NCI-H82 treated with DMSO at 0.1 percent for 48 hours (cell line): ENCODE measurements at regions not wholly inside any gene's neighbourhood (a gene's known extent, or its start where the extent isn't known, plus 50 kb on each side); places are given as distances from the start of the nearest gene placed in this dataset.

ENCODE experiments used
- DNase-seq: peaks from one replicate; lab custom pipeline; 2025; ENCODE audit not compliant: unreplicated experiment; lab: John Stamatoyannopoulos, UW

- no peak for DNase-seq
Measured at GRCh38 chr5:89437450-89438435, 554.8 kb upstream of the MEF2C start.

- DNase-seq: no peak
Measured at GRCh38 chr5:89436464-89436863, 553.5 kb upstream of the MEF2C start.

GRCh38 chr5:89435347-89435746 lies 552.4 kb upstream of the MEF2C start:
- no peak for DNase-seq

- DNase-seq: no peak
Measured at GRCh38 chr5:89428624-89429023, 545.6 kb upstream of the MEF2C start.

- no peak for DNase-seq
Measured at GRCh38 chr5:89425062-89425461, 542.1 kb upstream of the MEF2C start.

- DNase-seq: no peak
Measured at GRCh38 chr5:89421035-89421434, 538.1 kb upstream of the MEF2C start.

- DNase-seq: no peak
Measured at GRCh38 chr5:89418407-89419085, 535.6 kb upstream of the MEF2C start.

GRCh38 chr5:89417990-89418389 lies 535.0 kb upstream of the MEF2C start:
- no peak for DNase-seq

- DNase-seq: no peak
Measured at GRCh38 chr5:89417515-89417914, 534.5 kb upstream of the MEF2C start.

- no peak for DNase-seq
Measured at GRCh38 chr5:89411891-89412290, 528.9 kb upstream of the MEF2C start.

GRCh38 chr5:89407054-89407453 lies 524.1 kb upstream of the MEF2C start:
- no peak for DNase-seq

- no peak for DNase-seq
Measured at GRCh38 chr5:89401659-89402058, 518.7 kb upstream of the MEF2C start.

- DNase-seq: no peak
Measured at GRCh38 chr5:89401012-89401411, 518.0 kb upstream of the MEF2C start.

- no peak for DNase-seq
Measured at GRCh38 chr5:89399548-89399947, 516.6 kb upstream of the MEF2C start.

- DNase-seq: no peak
Measured at GRCh38 chr5:89397096-89397495, 514.1 kb upstream of the MEF2C start.

GRCh38 chr5:89396278-89396954 lies 513.4 kb upstream of the MEF2C start:
- DNase-seq: no peak

GRCh38 chr5:89395111-89395510 lies 512.1 kb upstream of the MEF2C start:
- DNase-seq: no peak

- DNase-seq: no peak
Measured at GRCh38 chr5:89388872-89389271, 505.9 kb upstream of the MEF2C start.

GRCh38 chr5:89384391-89384790 lies 501.4 kb upstream of the MEF2C start:
- DNase-seq: no peak

- DNase-seq: no peak
Measured at GRCh38 chr5:89380635-89381034, 497.7 kb upstream of the MEF2C start.

- no peak for DNase-seq
Measured at GRCh38 chr5:89377767-89378455, 494.9 kb upstream of the MEF2C start.
